ENCODE measurements at regions not wholly inside any gene's neighbourhood (a gene's known extent, or its start where the extent isn't known, plus 50 kb on each side); places are given as distances from the start of the nearest gene placed in this dataset.

- Mint-ChIP-seq H3K27me3 (ENCODE audit: low read depth) (peaks cover 3% of the 10 kb centered on the region), H3K36me3 (ENCODE audit: insufficient read depth in 1 of 3, low read depth in 3 of 3) (no peaks in the 10 kb centered on the region), H3K4me3 (no peak overlapping the region), H3K4me1 (0 out of 4 replicates have a peak, but pooled peaks cover 0 to 4% of the 10 kb centered on the region in 2 experiments), H3K9me3 (no peaks in the 10 kb centered on the region), H3K27ac (no peak overlapping the region; a peak in 1 of 7 replicates)
- Histone ChIP-seq H2BK15ac (ENCODE audit: low read depth, low read length) (no peak overlapping the region), H3K27ac (ENCODE audit: insufficient read length, low read depth, low read length) (no peak overlapping the region), H3K9ac (ENCODE audit: extremely low read depth, insufficient read length, low read length) (no peak overlapping the region), H4K5ac (ENCODE audit: insufficient read length, low read depth, low read length) (no peak overlapping the region), H2AK5ac (ENCODE audit: insufficient read length, low read length) (no peak overlapping the region), H2BK12ac (ENCODE audit: insufficient read length, low read depth, low read length) (no peak overlapping the region), H3K4me2 (ENCODE audit: insufficient read depth, insufficient read length, low read length) (no peak overlapping the region), H2BK5ac (ENCODE audit: insufficient read length, low read length) (no peak overlapping the region), H3K18ac (ENCODE audit: insufficient read length, low read depth, low read length) (no peak overlapping the region), H3K23me2 (ENCODE audit: insufficient read length, low read depth, low read length, poor library complexity, severe bottlenecking) (no peaks in the 10 kb centered on the region), H4K20me1 (ENCODE audit: control insufficient read depth, insufficient read depth, insufficient read length) (no peaks in the 10 kb centered on the region), H3K79me1 (ENCODE audit: insufficient read depth, low read depth, low read length, poor library complexity, severe bottlenecking) (no peaks in the 10 kb centered on the region), H4K91ac (ENCODE audit: insufficient read length, low read depth, low read length) (no peak overlapping the region), H3K27me3 (ENCODE audit: insufficient read depth, low read length) (no peaks in the 10 kb centered on the region), H3K14ac (ENCODE audit: insufficient read depth, low read length) (no peak overlapping the region), H3T11ph (ENCODE audit: low read length) (no peak overlapping the region), H3K79me2 (ENCODE audit: insufficient read depth, low read length) (no peaks in the 10 kb centered on the region), H3K4me1 (ENCODE audit: insufficient read depth, low read length) (no peaks in the 10 kb centered on the region), H2BK20ac (ENCODE audit: low read depth, low read length, poor library complexity, severe bottlenecking) (no peak overlapping the region), H3K23ac (ENCODE audit: insufficient read length, low read depth, low read length) (no peak overlapping the region), H3K56ac (ENCODE audit: insufficient read length, low read depth, low read length) (no peak overlapping the region), H2BK120ac (ENCODE audit: low read depth, low read length, poor library complexity, severe bottlenecking) (no peak overlapping the region), H2AFZ (ENCODE audit: low read length) (no peak overlapping the region), H4K8ac (replicated peaks; ENCODE audit: insufficient read length, low read depth, low read length) (peak overlapping the region; percentile 60), H3K4ac (ENCODE audit: low read depth, low read length) (no peak overlapping the region), H3K9me3 (ENCODE audit: control insufficient read depth, low read depth, low read length) (no peaks in the 10 kb centered on the region)
- no peak for TF ChIP-seq CTCF (conservative IDR thresholded peaks at IDR 0.05)
- DNase-seq: no peak
- WGBS (ENCODE audit: extremely low coverage, insufficient read length, low lambda C conversion rate): no CpG with 5 or more reads among the region's 9 CpGs
Observed at GRCh38 chr6:6909111-6909510, 198.7 kb upstream of the RREB1 start.
